Fibroblast of the conjunctiva (primary cell): ENCODE measurements at regions not wholly inside any gene's neighbourhood (a gene's known extent, or its start where the extent isn't known, plus 50 kb on each side); places are given as distances from the start of the nearest gene placed in this dataset.
A peak's percentile ranks its signal among the peaks of the same experiment; 100 is the strongest.
"Not testable (repeated sequence)": the region's sequence is repeated elsewhere in the genome, so short reads cannot be mapped to it uniquely, and the experiment has no call there.

ENCODE experiments used
- DNase-seq: peaks from one replicate; pipeline ENCODE4 v3.0.0-alpha.2; 2010; ENCODE audit warnings: low read depth

DNA sequence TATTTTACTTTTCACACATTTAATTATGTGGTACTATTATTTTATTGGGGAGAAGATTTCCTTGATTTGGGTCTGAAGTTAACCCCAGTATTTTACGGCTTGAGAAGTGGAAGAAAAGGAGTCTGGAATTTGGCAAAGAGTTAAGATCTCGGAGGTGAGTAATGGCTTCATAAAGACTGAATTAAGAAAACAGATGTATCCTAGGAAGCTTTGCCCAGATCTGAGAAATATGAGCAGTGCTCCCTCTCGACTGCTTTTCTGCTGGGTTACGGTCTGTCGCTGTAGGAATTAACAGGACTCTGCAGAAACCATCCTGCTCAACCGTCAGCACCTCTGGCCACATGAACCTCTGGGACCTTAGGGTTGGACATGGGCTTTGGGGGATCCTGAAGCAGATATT lies 163.6 kb upstream of the NDN start:
- no peak for DNase-seq

DNA sequence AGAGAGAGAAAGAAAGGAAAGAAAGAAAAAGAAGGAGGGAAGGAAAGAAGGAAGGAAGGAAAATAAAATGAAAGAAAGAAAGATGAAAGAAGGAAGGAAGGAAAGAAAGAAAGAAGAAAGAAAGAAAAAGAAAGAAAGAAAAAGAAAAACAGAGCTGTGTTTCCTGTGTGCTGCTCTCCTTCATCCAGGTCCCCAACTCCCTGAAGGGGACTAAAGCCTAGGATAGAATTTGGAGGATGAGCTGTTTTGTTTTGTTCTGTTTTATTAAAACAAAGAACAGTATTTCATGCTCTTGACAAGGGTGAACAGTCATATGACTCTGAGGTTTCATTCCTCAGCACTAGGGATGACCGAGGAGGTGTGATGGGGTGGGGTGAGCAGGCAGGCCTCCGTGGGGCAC lies 164.8 kb upstream of the NDN start:
- no peak for DNase-seq

GRCh38 chr15:23853286-23853685 lies 166.2 kb upstream of the NDN start:
- DNase-seq = no peak

DNA sequence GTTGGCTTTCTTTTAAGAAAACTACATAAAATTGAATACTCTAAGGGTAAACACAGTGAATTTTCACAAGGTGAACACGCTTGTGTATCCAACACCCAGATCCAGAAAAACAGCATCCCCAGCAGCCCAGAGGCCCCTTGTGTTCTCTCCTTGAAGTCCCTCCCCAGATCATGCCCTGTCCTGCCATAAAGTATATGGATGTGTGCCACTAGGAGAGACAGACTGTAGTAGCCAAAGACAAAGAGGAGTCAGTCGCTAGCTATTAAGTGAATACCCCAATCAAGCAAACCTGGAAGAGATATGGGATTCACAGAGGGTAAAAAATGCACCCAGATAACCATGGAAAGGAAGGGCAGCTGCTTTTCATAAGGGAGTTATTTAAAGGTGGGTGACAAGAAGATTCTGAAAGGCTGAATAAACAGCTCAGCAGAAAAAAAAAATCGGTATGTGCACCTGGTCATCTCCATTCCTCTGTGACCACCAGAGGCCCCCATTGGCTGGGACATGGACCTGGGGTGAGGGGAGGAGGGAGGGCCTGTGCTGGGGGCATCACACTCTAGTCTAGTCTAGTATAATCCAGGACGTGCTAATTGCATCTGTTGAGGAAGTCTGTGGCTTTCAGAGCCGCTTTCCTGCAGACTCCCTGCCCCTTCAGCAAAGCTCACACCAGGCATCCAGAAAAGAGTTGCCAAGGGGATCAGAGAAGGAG lies 167.3 kb upstream of the NDN start:
- DNase-seq = no peak

DNA sequence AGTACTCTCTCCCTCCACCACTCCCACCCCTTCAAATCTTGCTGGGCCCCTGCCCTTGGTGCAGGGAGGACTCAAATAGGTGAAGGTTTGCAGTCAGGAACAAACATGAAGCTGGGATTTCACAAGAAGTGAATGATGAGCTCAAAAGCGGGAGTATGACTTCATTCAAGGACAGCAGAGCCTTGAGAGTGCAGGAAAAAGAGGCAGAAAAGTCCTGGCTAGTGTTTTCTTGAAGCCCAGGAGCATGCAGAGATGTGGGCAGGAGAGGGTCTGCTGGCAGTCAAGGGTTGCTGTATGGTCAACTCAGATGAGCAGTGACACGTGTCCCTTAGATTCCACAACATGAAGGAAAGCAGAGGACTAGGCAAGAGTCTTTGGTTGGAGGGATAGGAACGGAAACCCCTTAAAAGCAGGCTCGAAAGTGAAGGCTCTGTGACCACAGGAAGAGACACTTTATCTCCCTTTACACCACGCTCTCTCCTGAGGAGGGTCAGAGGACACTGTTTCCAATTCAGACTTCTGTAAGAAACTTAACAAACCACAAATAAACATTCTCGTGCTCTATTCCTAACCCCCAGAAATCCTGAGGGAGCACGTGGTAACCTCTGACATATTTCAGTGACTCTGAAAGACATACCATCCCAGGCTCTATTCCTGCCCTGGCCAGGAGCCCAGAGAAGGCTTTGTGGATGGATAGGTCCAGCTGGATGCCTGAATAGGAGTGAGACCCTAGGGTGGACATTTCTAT lies 168.0 kb upstream of the NDN start:
- DNase-seq = no peak

- no peak for DNase-seq
Measured at GRCh38 chr15:23855947-23856346, 168.8 kb upstream of the NDN start.

DNA sequence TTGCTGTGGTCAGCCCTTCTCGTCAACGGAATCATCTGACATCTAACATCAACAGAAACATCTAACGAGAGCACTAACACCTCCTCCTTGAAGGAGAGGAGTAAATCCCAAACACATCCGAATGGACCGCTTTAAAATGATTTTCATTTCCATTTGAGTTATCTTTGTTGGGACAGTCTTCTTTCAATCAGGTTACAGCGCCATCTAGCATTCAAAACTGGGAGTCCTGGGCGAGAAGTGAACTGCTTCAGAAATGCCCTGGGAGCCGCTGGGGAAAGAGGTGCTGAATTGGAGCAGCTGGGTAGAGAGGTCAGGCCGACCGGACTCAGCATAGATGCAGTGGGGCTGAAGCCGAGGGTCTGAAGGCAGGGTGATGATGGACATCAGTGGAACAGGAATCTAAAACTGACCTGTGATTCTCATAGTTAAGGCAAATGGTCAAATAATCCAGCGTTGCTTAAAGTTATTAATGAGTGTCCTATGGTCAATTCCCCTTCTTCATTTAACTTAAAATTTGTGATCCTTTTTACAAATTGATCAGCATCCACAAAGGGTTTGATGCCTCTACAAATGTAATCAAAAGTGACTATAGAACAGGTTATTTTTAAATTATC lies 170.0 kb upstream of the NDN start:
- peak; percentile 26 for DNase-seq

GRCh38 chr15:23859008-23859407 lies 171.9 kb upstream of the NDN start:
- DNase-seq = no peak

- DNase-seq = no peak
Measured at GRCh38 chr15:23860290-23861245, 173.5 kb upstream of the NDN start.

DNA sequence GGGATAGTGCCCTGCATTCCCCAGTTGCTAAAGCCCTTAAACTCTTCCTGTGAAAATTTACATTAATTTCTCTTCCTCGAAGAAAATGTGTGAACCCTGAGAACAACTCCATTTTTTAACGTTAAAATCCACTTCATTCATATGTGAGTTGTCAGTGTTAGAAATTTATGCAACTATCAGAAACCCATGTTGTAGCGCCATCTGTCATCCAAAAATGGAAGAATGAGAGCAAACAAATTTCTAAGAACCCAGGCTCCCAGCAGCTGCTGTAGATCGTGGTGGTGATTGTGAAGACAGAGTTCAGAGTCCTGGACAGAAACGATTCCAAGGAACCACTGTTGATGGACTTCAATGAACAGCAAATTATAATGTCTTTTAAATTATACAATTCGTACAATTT lies 179.7 kb upstream of the NDN start:
- no peak for DNase-seq

DNA sequence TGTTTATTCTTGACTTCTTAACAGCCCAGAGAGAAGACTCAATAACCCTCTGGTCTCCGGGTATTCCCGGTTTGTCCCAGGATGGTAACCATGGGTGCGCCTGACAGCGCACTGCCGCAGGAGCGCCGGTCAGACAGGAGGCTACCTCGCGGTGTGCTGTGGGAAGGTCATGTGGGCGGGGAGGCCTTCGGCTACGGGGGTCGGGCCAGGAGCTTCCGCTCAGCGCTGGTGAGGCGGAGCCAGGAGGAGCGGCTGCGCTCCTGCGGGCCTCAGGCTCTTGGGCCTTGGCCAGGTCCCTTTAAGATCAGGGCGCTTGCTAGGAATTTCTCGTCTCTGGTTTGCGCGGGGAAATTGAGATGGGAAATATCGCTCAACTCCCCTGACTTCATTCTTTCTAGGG lies 182.3 kb upstream of the NDN start:
- DNase-seq = no peak

DNA sequence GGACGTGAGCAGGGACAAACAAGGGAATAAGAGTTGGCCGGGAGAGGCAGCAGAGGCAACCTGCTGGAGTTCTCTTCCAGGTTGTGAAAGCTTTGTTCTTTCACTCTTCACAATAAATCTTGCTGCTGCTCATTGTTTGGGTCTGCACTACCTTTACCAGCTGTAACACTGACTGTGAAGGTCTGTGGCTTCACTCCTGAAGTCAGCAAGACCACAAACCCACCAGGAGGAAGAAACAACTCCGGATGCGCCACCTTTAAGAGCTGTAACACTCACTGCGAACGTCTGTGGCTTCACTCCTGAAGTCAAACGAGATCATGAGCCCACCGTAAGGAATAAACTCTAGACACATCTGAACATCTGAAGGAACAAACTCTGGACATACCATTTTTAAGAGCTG lies 186.5 kb upstream of the NDN start:
- DNase-seq = not testable (repeated sequence)

DNA sequence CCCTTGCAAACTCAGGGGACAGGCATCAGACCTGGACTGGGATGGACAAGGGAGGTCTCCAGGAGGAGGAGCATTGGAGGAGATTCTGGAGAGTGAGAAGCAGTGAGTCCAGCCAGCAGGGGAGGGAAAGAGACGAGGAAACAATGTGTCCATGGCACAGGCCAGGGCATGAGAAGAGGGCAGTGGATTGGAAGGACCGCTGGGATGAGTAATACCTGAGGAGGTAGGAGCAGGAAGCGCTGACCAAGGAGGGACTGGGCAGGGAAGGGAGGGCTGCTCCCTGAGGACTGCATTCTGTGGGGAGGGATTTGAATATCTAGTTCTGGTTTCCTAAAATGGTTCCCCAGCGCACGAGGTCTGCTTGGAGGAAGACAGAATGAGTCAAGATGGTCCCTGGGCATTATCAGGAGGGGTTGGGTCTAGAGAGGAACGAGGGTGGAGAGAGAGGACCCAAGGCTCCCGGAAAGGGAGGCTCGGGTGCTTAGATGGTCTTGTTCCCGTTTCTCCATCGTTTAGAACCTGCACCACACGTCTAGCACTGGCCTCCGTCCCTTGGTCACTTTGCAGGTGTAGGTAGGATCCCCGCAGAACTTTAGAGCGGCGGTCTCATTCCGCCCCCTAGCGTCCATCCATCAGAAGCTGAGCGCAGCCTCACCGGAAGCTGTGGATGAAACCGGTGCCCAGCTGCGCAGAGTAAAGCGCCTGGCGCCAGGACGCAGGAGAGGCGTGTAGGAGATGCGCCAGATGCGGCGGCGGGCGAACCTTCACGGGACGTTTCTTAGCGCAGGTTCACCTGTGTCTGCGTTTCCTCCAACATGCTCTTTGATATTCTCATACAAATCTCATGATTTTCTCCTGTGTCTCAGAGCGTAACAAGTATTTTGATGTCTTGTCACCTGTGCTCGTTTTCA lies 190.7 kb upstream of the NDN start:
- DNase-seq = no peak

GRCh38 chr15:23881291-23881690 lies 194.2 kb upstream of the NDN start:
- no peak for DNase-seq

DNA sequence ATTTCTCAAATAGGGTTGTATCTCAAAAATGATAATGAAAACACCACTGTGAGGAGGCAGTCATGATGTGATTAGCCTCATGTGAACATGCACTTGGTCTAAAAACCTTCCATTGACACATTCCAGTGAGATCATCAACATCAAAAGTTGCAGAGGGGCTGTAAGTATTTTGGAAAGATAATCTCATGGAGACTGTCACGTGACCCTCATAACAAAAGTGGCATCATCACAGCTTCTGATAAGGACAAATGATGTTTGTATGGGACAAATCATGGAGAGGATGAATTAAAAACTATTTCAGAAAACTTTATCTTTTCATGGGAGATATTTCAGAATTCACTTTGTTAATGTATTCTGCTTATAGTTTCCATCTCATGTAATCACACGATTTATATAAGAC lies 203.1 kb upstream of the NDN start:
- no peak for DNase-seq

- DNase-seq = no peak
Measured at GRCh38 chr15:23897091-23897490, 210.0 kb upstream of the NDN start.

GRCh38 chr15:23897531-23897930 lies 210.4 kb upstream of the NDN start:
- no peak for DNase-seq

- no peak for DNase-seq
Measured at GRCh38 chr15:23910030-23910429, 222.9 kb upstream of the NDN start.

- DNase-seq = no peak
Measured at GRCh38 chr15:23912191-23912590, 225.1 kb upstream of the NDN start.

- no peak for DNase-seq
Measured at GRCh38 chr15:23913081-23913480, 226.0 kb upstream of the NDN start.

GRCh38 chr15:23913635-23914034 lies 226.5 kb upstream of the NDN start:
- no peak for DNase-seq
